Panc1 (cell line): ENCODE measurements at regions not wholly inside any gene's neighbourhood (a gene's known extent, or its start where the extent isn't known, plus 50 kb on each side); places are given as distances from the start of the nearest gene placed in this dataset.

Experiments used
- ATAC-seq: fragments of 200-7000 bp; cut with Tn5 transposase; 2 replicates; pipeline ENCODE4 v1.9.1; 2020; ENCODE audit warnings: mild to moderate bottlenecking, moderate library complexity
- BruUV-seq: library from RNA; stranded (reverse); fragments of 400-500 nt; replicated peaks from 2 replicates; lab custom pipeline; 2021; lab: Mats Ljungman, UMichigan
- CTCF ChIA-PET: fragments of 300-600 bp; sonication (Branson Sonifier 250); formaldehyde crosslinking; loops from one replicate; lab custom pipeline; 2022; ENCODE audit warnings: antibody characterized with exemption; lab: Charles Lee
- POLR2A ChIA-PET: fragments of 300-600 bp; sonication (Branson Sonifier 250); formaldehyde crosslinking; loops from one replicate; lab custom pipeline; 2022; ENCODE audit warnings: antibody characterized with exemption; lab: Charles Lee
- DNase-seq: peaks from one replicate; pipeline ENCODE4 v3.0.0-alpha.2; 2010; ENCODE audit warnings: low read depth, low spot score
- H3K27ac ChIP-seq: 2 replicates; pipeline ENCODE4 v1.5.1; 2011; ENCODE audit warnings: mild to moderate bottlenecking, low read length, inconsistent platforms
- H3K27me3 ChIP-seq: fragments of 200-500 bp; sonication (Bioruptor generic); 2 replicates; pipeline ENCODE4 v1.6.0; 2014; ENCODE audit warnings: low read length, inconsistent platforms; ENCODE audit not compliant: control insufficient read depth, insufficient read depth
- H3K36me3 ChIP-seq: fragments of 200-500 bp; sonication (Bioruptor generic); 2 replicates; pipeline ENCODE4 v1.5.1; 2014; ENCODE audit warnings: inconsistent platforms, mild to moderate bottlenecking, low read length, moderate library complexity; ENCODE audit not compliant: control insufficient read depth, insufficient read depth
- H3K4me1 ChIP-seq: 2 replicates; pipeline ENCODE4 v1.5.1; 2011; ENCODE audit warnings: inconsistent platforms, mild to moderate bottlenecking, low read length, moderate library complexity; ENCODE audit not compliant: control insufficient read depth, insufficient read depth
- H3K4me3 ChIP-seq, 2 experiments: 2 replicates each; pipeline ENCODE4 v1.5.1; 2011 to 2012; ENCODE audit warnings: low read depth in 2 of 2, low read length in 2 of 2, mild to moderate bottlenecking in 2 of 2, inconsistent platforms in 1 of 2, moderate library complexity in 1 of 2
- H3K9me3 ChIP-seq: fragments of 200-500 bp; sonication (Bioruptor generic); 2 replicates; pipeline ENCODE4 v1.5.1; 2014; ENCODE audit warnings: low read depth, mild to moderate bottlenecking, inconsistent platforms, low read length, moderate library complexity; ENCODE audit not compliant: control insufficient read depth, insufficient read depth
- CTCF ChIP-seq: fragments of 450-650 bp; IDR thresholded peaks from 2 replicates; pipeline ENCODE4 v1.5.1; 2017; ENCODE audit warnings: mild to moderate bottlenecking
- POLR2AphosphoS5 ChIP-seq: IDR thresholded peaks from 2 replicates; pipeline ENCODE4 v1.6.1; 2012; ENCODE audit warnings: mild to moderate bottlenecking, low read depth, low read length, moderate library complexity
- REST ChIP-seq, 2 experiments: IDR thresholded peaks; 2 replicates each; pipeline ENCODE4 v1.6.1; 2011 to 2012; ENCODE audit warnings: low read depth in 2 of 2, control low read depth in 1 of 2, low read length in 1 of 2, mild to moderate bottlenecking in 1 of 2, moderate library complexity in 1 of 2; ENCODE audit not compliant: insufficient read depth in 1 of 2
- SIN3A ChIP-seq: IDR thresholded peaks from 2 replicates; pipeline ENCODE4 v1.6.1; 2012; ENCODE audit warnings: low read depth, mild to moderate bottlenecking, low read length, moderate library complexity, borderline replicate concordance; ENCODE audit not compliant: insufficient read depth
- TCF7L2 ChIP-seq: IDR thresholded peaks from 2 replicates; pipeline ENCODE4 v1.6.1; 2011; ENCODE audit warnings: mild to moderate bottlenecking, low read depth, low read length, inconsistent platforms
- in situ Hi-C: cut with HindIII; loops from 2 replicates; pipeline ENCODE4 v1.10.0; 2016; ENCODE audit warnings: low sequenced_read_pairs, low pct_unique_long_range_greater_than_20kb
- intact Hi-C: fragments of 100-400 bp; cut with micrococcal nuclease; formaldehyde crosslinking; loops from one replicate; pipeline ENCODE4 v1.10.0; 2022; ENCODE audit not compliant: unreplicated experiment

- H3K9me3 ChIP-seq, result no peaks in the 10 kb centered on the region
- BruUV-seq, result no TSS peak
- in situ Hi-C loops, result no loop called here
- CTCF ChIA-PET, result interaction anchor here (0.7 kb wide), 1 partner anchor 396 kb away, joined by 3 read pairs; no protein-coding TSS in a partner anchor
- no peak for ATAC-seq
- H3K27ac ChIP-seq, result no peak overlapping the region
- H3K27me3 ChIP-seq, result peaks cover 2% of the 10 kb centered on the region; the same call in 1 of the 2 replicates
- TF ChIP-seq POLR2AphosphoS5 (no peak), TCF7L2 (no peak), SIN3A (no peak), CTCF (no peak), REST (IDR thresholded peaks at IDR 0.05; ENCODE audit: insufficient read depth in 1 of 2, low read depth in 2 of 2, low read length in 1 of 2) (no peak)
- H3K4me3 ChIP-seq, result no peak overlapping the region
- H3K4me1 ChIP-seq, result no peaks in the 10 kb centered on the region
- POLR2A ChIA-PET, result no interaction called here
- intact Hi-C loops, result no loop called here
- no peak for DNase-seq
- H3K36me3 ChIP-seq, result no peaks in the 10 kb centered on the region
Measured at GRCh38 chr17:5669191-5669590, 84.9 kb upstream of the NLRP1 start.

- H3K4me1 ChIP-seq, result no peaks in the 10 kb centered on the region
- no peak overlapping the region for H3K27ac ChIP-seq
- peaks cover 2% of the 10 kb centered on the region for H3K27me3 ChIP-seq
- no peaks in the 10 kb centered on the region for H3K36me3 ChIP-seq
- TF ChIP-seq SIN3A (no peak), POLR2AphosphoS5 (no peak), REST (IDR thresholded peaks at IDR 0.05; ENCODE audit: insufficient read depth in 1 of 2, low read depth in 2 of 2, low read length in 1 of 2) (no peak), TCF7L2 (no peak), CTCF (no peak)
- no peak overlapping the region for H3K4me3 ChIP-seq
- intact Hi-C loops, result no loop called here
- ChIA-PET CTCF (no interaction called here), POLR2A (no interaction called here)
- no peak for ATAC-seq
- no peak for DNase-seq
- no peaks in the 10 kb centered on the region for H3K9me3 ChIP-seq
- no TSS peak for BruUV-seq
- in situ Hi-C loops, result no loop called here
Measured at GRCh38 chr17:5672141-5672540, 87.8 kb upstream of the NLRP1 start.
